GM12892 (cell line): ENCODE measurements at regions not wholly inside any gene's neighbourhood (a gene's known extent, or its start where the extent isn't known, plus 50 kb on each side); places are given as distances from the start of the nearest gene placed in this dataset.

Experiments used
- POLR2A ChIP-seq: IDR thresholded peaks from 2 replicates; pipeline ENCODE4 v1.6.1; 2011; ENCODE audit warnings: low read depth, low read length, control low read depth
- POLR2AphosphoS5 ChIP-seq: IDR thresholded peaks from 2 replicates; pipeline ENCODE4 v1.6.1; 2011; ENCODE audit warnings: low read depth, low read length, control low read depth

DNA sequence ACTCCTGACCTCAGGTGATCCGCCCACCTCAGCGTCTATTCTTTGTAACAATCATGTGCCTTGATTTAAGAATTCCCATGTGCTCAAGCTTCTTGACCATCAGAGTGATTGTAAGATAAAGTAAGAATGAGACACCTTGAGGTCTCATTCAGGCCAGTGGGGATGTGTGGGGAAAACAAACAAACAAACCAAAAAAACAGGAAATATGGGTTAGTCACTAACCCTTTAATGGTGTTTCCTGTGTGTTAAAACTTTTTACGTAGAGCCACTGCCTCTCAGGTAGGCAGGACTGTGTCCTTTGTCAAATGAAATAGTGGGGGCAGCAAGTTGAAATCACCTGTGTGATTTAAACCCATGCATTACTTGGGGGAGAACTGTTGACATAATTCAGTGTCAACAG lies 91.5 kb upstream of the DHRSX start:
- TF ChIP-seq POLR2A: no peak
- TF ChIP-seq POLR2AphosphoS5: no peak
